ENCODE measurements at regions not wholly inside any gene's neighbourhood (a gene's known extent, or its start where the extent isn't known, plus 50 kb on each side); places are given as distances from the start of the nearest gene placed in this dataset.

DNA sequence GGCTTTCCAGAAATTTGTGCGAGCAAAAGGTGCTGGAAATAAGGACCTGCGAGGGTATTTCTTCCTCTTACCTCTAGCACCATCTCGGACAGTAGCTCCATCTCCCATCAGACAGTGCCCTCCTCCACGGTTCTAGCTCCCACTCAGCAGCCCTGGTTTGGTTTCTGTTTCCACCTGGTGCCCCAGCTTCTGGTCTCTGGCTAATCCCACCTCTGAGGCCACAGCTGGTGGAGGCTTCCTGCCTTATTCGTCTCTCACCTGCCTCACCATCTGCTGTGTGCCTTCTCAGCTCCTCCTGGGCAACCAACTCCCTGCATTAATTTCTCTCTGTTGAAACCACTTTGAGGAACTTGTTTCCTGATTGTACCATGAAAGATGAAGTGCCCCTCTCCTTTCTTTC is 162.4 kb upstream of the CDYL start:
- DNase-seq, result no peak

DNA sequence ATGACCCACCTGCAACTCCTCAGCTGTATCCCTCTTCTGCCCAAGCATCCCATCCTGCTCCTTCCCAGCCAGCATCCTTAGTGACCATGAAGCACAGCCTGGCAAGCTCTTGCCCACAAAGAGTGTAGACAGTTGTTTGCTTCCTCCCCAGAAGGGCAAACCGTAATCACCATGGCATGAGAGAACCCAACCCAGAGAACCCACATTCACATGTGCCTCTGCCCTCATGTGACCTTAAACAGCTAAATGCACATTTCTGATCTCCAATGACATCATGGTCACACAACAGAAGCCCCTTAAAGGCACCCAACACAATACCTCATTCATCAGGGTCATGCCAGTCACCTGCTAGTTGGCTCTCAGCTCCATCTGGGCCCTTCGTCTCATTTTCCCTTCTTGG is 162.8 kb upstream of the CDYL start:
- no peak for DNase-seq

DNA sequence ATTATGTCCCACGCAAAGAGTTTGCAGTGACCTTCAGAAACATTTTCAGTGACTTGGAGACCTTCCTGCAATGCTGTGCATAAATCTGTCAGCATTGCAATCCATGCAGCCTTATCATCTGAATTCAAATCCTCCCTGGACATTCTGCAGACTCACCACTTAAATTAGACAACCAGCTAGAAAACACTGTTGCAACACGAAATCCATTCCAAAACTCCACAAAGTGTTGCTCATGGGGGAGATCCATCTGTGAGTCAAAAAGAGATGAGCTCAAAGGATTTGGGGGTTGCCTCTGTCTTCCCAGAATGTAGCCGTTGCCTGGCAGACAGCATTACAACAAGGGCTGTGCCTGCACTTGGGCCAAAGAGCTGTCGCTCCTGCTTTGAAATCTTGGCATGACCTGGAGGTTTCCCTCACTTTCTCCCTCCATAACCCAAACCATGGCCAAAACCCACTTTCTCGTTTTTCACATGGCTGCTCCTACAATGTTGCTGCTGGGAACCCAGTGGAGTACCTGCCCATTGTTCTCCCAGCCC is 163.5 kb upstream of the CDYL start:
- no peak for DNase-seq

DNA sequence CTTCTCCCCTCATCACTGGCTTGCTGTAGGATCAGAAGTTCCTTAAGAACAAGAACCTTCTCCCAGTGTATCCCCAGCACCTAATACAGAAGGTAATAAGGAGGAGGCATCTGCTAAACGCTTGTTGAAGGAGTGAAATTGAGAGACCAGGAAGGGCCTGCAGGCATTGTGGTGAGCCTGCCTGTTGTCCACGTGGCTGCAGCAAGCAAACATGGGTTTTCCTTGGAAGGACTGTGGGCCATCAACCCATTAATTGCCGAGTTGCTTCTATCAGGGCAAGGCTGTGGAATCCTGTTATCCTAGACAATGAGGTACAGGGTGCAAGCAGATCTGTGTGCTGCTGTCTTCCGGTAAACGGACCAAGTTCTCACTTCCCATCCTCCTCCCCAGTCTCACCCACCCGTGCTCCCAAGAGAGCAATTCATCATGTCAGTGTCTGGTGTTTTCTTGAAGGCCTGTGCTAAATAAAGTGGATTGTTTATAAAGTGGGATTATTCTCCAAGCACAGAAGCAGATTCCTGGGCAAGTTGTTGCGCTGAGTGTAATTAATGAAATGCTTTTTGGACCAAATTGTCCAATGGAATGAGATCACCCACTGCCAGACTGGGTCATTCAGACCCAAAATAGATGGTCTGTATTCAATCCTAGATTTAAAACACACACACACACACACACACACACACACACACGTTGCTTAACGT is 164.6 kb upstream of the CDYL start:
- DNase-seq, result no peak

DNA sequence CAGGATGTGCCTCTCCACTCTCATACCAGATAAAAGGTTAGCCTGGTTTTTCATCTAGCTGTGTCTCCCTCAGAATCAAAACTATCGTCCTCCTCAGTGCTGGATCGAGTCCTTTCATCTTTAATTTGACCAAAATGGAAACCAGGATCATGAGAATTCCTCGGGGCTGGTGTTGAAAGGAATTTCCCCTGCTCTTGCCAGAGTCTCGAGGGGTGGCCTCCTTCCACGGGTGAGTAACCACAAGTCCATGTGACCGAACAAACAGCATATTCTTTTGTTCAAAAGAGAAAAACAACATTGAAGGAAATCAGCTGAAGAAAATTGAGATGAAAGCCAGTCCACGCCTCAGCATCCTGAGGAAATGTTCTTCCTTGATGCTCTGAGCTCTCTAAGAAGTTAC is 165.9 kb upstream of the CDYL start:
- DNase-seq, result no peak

DNA sequence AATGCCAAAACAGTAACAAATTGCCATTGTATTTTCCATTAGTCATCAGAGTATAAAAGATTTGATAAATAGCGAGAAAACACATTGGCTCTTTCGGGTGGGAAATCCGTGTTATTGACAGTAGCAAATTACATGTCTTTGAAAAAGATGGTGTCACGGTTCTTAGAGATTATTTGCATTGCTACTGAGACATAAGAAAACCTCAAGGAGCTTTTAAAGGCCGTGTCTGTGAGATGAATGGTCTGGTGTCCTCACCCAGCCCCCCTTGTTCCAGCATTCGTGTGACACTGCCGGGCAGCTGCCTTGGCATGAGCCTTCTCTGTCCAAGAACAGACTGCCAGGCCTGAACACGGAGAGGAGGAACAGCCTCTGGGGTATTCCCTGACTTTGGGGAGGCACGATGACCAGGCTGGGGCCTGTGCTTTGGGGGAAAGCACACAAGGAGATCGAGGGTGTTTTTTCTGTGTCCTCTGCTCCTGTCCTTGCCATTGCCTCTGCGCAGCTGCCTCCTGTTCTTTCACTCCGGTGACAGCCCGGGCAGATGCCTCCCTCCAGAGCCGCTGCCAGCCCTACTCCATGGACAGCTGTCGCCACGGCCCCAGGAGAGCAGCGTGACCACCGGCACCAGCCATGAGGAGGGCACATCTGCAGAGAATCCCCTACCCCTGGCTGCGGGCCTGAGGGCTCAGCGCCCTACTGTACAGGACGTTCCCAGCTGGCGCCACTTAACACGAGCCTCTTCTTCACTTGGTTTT is 167.7 kb upstream of the CDYL start:
- DNase-seq, result no peak

DNA sequence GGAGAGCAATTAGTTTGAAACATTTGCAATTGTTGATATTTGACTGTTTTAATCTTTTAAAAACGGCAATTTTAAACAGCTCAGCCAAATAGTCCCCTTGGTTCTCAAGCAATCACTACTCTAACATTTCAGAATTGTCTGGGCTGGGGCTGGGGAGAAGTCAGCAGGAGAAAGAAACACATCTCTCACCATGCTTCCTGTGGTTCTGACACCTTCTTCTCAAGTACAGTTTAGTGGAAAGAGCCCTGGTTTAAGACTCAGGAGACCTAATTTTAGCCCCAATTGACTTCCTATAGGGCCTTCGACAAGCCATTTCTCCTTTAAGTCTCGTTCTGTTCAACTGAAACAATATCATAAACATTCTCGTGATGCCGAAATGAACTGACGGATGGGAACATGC is 168.4 kb upstream of the CDYL start:
- DNase-seq, result no peak

DNA sequence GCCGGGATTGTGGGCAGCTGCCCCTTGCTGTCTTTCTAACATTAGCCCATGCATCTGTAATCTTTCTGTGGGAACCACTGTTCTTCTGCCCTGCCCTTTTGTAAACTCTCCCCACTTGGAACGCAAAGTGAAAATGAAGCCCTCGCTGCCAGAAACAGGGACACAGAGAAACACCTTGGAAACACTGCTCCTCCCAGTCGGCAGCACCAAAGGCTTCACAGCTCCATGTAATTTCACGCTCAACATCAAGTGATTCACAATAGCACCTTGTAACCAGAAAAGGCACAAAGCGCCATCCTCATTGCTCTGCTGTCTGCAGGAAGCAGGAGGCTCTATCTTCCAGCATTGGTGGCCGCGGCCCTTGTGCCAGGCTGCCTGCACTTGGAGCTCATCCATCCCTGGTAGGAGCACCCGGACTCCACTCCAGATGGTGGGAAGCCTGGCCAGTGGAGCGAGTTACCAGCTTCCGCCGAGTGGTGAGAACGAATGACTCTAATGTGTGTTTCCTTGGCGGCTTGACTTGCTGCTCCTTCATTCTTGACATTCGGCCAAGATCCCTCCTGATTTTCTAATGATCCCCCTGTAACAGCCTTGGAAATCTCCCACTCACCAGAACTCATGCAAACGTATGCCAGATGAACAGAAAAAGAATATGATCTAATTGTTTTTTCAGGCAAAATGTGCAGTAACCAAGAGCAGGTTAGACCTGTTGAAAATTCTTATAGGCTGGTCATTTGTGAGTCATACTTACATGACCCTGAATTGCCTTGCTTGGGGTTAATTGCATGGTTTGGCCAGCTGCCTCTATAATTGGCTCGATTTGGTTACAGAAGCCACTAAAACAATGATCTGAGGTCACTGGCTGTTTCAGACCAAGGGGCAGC is 169.1 kb upstream of the CDYL start:
- no peak for DNase-seq

DNA sequence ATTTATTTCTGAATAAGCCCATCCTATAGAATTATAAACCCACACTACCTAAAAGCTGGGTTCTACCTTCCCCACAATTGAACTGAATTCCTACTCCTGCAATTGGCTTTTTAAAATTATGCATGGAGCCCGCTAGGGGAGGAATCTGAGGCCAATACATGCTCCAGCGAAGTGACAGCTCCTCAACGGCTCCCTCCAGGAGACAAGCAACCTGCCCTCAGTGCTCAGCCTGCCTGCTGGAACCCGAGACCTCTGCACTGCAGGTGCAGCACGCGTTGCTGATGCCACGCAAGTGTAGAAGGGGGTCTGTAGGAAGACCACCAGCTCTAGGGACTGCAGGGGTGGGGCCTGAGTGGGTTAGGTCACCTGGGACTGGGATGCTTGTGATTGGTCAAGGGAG is 170.2 kb upstream of the CDYL start:
- DNase-seq, result no peak

DNA sequence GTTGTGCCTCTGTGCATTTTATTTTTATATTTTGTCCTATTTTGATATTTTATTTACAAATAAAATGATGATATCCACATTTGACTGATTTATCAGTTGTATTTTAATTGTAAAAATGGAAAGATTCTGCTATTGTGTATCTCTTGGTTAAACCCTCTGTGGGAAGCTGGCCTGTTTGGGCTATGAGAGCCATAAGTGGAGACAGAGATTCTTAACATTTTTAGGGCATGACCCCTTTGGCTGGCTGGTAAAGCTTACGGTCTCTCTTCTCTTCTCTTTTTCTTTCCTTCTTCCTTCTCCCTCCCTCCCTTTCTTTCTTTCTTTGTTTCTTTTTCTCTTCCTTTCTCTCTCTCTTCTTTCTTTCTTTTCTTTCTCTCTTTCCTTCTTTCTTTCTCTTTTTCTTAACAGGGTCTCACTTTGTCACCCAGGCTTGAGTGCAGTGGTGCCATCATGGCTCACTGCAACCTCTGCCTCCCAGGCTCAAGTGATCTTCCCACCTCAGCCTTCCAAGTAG is 172.3 kb upstream of the CDYL start:
- no peak for DNase-seq

DNA sequence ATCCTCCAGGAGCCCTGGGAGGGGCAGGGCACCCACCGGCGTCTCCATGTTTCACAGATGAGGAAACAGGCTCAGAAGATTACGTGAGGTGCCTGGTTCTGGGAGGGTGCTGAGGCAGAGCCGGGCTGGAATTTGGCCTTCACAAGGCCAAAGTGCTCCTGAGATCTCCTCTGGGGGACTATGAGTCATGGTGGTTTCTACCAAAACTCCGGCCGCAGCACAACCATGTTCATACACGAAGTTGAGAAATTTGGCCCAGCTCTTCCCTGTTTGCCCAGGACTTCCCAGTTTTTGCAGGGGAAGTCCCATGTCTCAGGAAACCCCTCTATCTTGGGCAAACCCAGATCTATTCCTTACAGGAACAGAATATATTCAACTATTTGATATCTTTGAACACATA is 172.9 kb upstream of the CDYL start:
- no peak for DNase-seq

DNA sequence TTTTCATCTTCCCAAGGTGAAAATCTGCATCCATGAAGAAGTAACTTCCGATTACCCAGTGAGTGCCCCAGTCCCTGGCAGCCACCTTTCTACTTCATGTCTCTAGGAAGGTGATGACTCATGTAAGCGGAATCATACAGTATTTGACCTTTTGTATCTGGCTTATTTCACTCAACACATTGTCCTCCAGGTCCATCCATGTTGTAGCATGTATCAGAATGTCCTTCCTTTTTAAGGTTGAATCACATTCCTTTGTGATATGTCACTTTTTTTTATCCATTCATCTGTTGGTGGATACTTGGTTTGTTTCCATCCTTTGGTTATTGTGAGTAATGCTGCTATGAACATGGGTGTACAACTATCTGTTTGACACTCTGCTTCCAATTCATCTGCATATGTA is 176.3 kb upstream of the CDYL start:
- DNase-seq, result no peak

DNA sequence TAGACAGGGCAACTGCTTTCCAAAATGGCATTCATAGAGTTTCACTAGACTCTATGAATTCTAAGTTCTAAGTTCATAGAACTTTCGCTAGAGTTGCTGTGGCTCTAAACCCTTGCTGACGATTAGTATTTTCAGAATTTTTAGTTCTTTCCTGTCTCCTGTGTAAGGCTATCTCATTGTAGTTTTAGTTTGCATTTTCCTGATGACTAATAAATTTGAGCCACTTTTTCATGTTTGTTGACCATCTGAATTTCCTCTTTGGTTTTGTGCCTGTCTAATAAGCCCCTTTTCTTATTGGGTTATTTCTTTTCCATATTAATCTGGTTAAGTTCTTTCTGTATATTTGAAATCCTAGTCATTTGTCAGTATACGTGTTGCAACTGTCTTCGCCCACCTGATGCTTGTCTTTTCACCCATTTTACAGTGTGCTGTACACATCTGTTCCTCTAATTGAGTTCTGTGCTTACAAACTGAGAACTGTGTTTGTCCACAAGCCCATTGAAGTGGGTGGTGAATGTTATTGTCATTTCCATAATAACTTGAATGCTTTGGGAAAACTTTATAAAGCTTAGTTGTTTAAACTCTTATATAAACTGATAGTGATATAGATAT is 177.7 kb upstream of the CDYL start:
- DNase-seq, result no peak

DNA sequence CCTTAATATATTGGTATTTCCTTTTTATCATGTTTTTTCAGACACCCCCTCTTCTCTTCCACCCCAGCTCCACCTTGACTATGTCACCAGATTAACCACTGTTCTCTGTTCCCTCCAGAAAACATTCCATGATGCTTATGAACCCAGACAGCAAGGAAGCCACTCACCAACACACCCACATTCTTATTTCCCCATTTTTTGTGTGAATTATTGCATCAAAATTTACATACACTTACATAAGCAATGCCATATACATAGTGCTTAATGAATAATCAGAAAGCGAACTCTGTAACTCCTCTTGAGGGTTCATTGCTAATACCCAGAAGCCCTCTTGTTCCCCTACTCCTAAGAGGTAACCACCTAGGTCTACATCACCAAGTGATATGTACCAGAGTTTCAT is 182.3 kb upstream of the CDYL start:
- DNase-seq, result no peak

DNA sequence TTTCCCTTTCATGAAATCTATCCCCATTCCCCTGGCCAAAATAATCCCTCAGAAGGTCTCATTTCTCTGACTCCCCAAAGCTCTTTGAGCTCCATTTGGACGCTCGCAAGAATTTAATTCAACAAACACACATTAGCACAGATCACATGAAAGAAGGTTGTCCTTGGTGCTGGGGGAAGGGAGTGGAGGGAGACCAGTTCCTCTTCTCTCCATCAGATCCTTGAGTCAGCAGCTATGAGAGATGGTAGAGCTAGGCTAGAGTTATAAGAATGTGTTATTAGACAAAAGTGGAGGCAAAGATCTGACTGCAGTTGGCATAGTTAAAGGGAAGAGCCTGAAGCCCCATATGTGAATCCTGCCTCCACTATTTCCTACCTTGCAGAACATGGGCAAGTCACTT is 184.2 kb upstream of the CDYL start:
- no peak for DNase-seq

DNA sequence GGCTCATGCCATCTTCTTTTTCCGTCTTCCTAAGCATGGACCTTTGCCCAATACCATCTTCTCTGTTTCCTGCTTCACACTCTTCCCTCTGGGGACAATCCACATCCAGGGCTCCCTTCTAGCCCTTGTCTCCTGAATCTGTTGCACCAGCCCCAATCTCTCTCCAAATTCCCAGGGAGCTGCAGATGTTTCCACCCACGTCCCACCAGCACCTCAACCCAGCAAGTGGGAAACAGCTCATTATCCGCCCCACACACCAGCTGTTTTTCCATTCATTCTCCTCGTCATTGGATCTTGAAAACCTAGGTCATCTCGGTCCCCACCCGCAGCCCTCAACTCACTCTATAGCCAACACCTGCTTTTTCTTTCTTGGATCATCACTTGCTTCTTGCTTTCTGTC is 185.0 kb upstream of the CDYL start:
- DNase-seq, result no peak

DNA sequence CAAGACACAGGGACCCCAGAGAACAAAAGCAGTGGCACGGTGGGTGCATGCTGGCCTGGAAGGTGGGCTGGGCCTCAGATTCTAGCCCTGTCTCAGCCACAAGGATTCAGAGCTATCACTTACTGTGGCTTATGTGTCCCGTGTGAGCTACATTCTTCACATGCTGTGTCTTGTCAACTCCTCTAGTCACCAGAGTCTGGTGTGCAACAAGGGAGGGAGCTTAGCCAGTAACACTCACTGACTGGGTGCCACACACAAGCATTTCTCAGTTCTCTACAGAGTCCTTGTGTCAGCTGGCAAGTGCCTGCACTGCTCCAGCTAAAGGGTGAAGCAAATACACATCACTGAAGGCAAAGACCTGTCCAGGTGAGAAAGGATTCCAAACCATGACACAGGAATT is 186.9 kb upstream of the CDYL start:
- DNase-seq, result no peak

DNA sequence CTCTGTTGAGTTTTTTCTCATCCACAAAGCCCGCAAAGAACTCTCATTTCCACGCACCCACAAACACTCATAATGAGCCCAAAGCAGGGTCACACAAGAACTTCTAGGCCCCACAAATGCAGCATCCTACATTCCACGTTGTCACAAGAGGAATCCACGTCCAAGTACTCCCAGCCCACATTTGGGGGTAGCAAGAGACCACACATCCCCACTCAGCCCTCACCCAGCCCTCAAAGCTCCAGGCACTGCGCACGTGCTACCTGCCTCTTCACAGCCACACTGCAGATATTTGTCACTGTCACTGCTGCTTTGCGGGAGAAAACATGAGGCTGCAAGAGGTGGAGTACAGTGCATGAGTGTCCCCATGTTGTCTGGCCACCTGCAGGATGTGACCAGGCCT is 187.6 kb upstream of the CDYL start:
- DNase-seq, result no peak

DNA sequence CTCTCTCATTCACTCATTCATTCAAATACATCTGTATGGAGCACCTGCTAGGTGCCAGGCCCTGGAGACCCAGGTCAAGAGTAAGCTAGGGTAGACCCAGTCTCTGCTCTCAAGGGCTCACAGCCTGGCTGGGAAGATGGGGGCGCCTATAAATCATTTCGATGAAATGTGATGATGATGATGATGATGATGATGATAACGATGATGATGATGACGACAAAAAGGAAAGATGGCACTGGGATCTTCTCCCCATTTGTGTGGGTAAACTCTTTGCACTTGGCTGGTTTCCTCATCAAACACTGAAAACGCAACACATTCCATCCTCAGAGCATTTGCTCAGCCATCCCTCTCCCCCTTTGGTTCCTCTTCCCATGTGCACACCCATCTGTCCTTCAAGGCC is 188.0 kb upstream of the CDYL start:
- DNase-seq, result no peak

DNA sequence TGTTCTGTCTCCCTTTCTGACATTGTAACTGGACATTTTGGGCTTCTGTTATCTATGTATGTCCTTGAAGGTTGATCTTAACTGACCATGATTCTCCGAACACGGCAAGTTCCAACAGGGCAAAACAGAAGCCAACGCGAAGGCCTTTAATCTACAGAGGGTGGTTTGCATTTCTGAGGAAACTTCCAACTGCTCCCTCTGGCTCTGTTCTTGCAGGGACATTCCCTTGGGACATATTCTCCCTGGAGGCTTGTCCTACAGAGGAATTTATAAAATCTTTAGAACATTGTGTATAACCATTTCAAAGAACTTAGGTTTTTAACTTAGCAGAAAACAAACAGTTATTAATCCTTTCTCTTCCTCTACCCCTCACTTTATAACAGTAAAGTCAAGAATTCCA is 189.0 kb upstream of the CDYL start:
- no peak for DNase-seq

DNA sequence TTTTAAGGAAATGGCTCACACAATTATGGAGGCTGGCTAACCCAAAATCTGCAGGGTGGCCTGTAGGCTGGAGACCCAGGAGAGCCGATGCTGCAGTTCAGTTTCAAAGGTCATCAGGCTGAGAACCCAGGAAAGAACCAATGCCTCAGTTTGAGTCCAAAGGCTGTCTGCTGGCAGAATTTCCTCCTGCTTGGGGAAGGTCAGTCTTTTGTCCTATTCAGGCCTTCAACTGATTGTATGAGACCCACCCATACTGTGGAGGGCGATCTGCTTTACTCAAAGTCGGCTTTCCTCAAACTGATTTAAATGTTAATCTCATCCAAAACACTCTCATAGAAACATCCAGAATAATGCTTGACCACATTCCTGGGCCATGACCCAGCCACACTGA is 189.7 kb upstream of the CDYL start:
- DNase-seq, result no peak

DNA sequence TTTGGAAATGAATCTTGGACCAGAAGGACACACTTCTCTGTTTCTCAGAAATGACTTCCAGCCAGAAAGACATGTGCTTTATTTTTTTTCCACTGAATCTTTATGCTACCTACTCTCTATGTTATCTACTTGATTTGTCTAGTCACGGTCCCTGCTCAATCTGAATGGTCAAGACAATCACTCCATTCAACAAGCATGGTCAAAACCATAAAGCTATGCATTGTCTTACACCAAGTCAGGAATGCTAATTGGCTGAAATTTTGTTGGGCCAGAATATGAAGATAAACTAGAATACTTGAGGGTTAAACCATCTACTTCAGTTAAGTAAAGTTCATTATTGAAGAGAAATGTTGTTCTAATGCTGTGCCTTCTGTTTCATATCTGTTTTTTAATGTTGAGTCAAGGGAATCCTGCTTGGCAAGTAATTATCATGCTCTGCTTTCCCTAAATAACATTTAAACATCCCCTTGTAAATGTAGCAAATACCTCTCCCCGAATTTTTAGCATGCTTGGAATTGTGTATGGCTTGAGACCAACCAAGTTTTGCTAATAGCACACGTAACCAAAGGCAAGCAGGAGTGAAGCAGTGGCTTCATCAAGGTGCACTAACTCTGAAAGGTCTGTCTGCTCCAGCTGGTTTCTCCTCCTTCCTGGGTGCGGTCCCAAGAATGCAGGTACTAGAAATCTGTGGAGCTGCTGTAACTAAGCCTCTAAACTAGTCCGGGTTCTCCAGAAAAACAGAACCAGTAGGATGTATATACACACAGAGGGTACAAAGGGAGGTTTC is 190.3 kb upstream of the CDYL start:
- DNase-seq, result no peak

All from NCI-H1436 treated with DMSO at 0.1 percent for 48 hours (cell line).